ENCODE measurements at regions not wholly inside any gene's neighbourhood (a gene's known extent, or its start where the extent isn't known, plus 50 kb on each side); places are given as distances from the start of the nearest gene placed in this dataset.
"Not testable (repeated sequence)": the region's sequence is repeated elsewhere in the genome, so short reads cannot be mapped to it uniquely, and the experiment has no call there.

- H3K27ac ChIP-seq; H3K4me1 ChIP-seq; H3K27me3 ChIP-seq; DNase-seq; H3K9me3 ChIP-seq; H3K36me3 ChIP-seq; intact Hi-C loops (cut with DNase I); H3K4me3 ChIP-seq: not testable (repeated sequence)
- WGBS, 2 donors = no CpG with 5 or more reads among the region's 2 CpGs
These were observed 144.9 kb upstream of the APOOL start for GRCh38 chrX:84858771-84859170.

DNA sequence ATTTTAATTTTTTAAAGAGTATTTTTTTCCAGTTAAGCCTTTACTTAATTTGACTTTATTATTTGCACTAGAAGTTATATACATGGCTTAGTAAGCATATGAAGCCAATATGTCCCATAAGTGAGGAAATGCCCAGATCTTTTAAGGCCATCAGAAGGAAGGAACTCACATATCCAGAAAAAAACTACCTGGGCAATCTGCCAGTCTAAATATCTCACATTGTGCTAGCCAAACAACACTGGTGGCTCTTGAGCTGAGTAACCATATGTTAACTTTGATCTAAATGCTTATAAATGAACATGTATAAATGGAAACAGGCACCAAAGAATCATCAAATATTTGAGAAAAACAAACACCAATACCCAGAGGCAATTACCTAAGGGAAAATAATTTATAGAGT lies 138.6 kb upstream of the APOOL start:
- Histone ChIP-seq H3K27ac (no peak overlapping the region), H3K36me3 (no peaks in the 10 kb centered on the region), H3K27me3 (no peaks in the 10 kb centered on the region), H3K4me1 (no peaks in the 10 kb centered on the region), H3K4me3 (no peak overlapping the region), H3K9me3 (no peaks in the 10 kb centered on the region)
- no peak for TF ChIP-seq POLR2A (IDR thresholded peaks at IDR 0.05)
- no peak for TF ChIP-seq CTCF (IDR thresholded peaks at IDR 0.05)
- DNase-seq = no peak
- intact Hi-C loops (cut with DNase I) = no loop called here

DNA sequence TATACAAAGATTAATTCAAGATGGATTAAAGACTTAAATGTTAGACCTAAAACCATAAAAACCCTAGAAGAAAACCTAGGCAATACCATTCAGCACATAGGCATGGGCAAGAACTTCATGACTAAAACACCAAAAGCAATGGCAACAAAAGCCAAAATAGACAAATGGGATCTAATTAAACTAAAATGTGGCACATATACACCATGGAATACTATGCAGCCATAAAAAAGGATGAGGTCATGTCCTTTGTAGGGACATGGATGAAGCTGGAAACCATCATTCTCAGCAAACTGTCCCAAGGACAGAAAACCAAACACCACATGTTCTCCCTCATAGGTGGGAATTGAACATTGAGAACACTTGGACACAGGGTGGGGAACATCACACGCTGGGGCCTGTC lies 133.4 kb upstream of the APOOL start:
- H3K27me3 ChIP-seq; H3K4me1 ChIP-seq; DNase-seq; H3K27ac ChIP-seq; H3K36me3 ChIP-seq; intact Hi-C loops (cut with DNase I); H3K4me3 ChIP-seq; H3K9me3 ChIP-seq: not testable (repeated sequence)
- whole genome bisulfite sequencing, 2 donors = 71 to 75% methylated on average over 1 of the region's 1 CpG

DNA sequence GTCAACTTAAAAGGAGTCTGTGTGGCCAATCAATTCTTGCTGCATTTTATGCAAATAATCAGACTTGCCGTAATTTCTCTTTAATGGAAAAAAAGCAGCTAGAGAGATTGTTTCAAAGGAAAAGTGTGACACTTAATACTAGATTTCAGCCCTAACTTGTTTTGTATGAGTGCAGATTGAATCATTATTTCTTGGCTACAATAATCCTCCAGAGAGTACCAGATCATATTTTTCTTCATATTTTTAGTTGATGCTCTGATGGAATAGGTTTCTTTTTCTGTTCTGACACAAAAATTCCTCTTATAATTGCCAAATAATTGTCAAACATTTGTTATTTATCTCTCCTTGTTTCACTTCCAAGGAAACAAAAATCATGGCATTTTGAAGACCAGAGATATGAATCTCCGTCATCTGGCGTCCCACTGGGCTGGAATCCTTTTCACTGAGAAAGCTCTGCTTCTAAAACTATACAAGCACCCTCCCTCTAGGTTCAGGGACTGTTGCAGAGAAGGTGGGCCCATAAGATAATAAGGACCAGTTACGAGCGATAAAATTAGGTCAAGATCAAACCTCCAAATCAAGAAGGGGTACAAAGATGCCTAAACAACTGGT lies 131.4 kb upstream of the APOOL start:
- WGBS, 2 donors = 47 to 50% methylated on average over 1 to 3 of the region's 5 CpGs
- H3K4me1 ChIP-seq; H3K27ac ChIP-seq; DNase-seq; H3K27me3 ChIP-seq; H3K4me3 ChIP-seq; H3K36me3 ChIP-seq; H3K9me3 ChIP-seq; intact Hi-C loops (cut with DNase I): not testable (repeated sequence)

GRCh38 chrX:84873176-84873575 lies 130.5 kb upstream of the APOOL start:
- intact Hi-C loops (cut with DNase I) = no loop called here
- Histone ChIP-seq H3K4me3 (no peak overlapping the region), H3K27ac (no peak overlapping the region), H3K27me3 (no peaks in the 10 kb centered on the region), H3K4me1 (no peaks in the 10 kb centered on the region), H3K36me3 (no peaks in the 10 kb centered on the region), H3K9me3 (no peaks in the 10 kb centered on the region)
- 79% methylated on average over 3 of the region's 3 CpGs; no CpG with 5 or more reads in 1 of the 2 donors for WGBS, 2 donors
- DNase-seq = no peak
- TF ChIP-seq CTCF (IDR thresholded peaks at IDR 0.05) (no peak), POLR2A (IDR thresholded peaks at IDR 0.05) (no peak)

DNA sequence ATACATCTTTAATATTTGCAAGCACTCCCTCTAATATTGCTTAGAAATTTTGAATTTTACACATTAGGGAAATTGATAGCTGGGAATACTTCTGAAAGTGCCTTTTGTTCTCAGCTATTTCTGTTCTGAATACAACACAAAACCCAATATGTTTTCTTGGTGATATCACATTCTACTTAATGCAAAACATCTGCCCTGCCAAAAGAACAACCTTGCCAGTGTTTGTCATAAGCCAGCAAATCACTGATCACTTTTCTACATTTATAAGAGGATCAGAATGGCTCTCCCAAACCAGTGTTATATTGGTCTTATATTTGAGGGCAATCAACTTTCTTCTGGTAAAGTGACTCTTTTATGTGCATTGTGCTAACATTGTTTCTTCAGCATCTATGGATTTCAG lies 126.8 kb upstream of the APOOL start:
- H3K9me3 ChIP-seq = peaks cover 0 to 3% (median 0%) of the 10 kb centered on the region in 3 donors
- H3K4me1 ChIP-seq = no peaks in the 10 kb centered on the region
- H3K4me3 ChIP-seq = no peak overlapping the region
- DNase-seq = no peak
- no peaks in the 10 kb centered on the region for H3K27me3 ChIP-seq
- no peak overlapping the region for H3K27ac ChIP-seq
- TF ChIP-seq POLR2A (IDR thresholded peaks at IDR 0.05) (no peak), CTCF (IDR thresholded peaks at IDR 0.05) (no peak)
- intact Hi-C loops (cut with DNase I) = no loop called here
- no peaks in the 10 kb centered on the region for H3K36me3 ChIP-seq

- H3K4me3 ChIP-seq = no peak overlapping the region
- intact Hi-C loops (cut with DNase I) = no loop called here
- 75% methylated on average over 2 of the region's 2 CpGs; no CpG with 5 or more reads in 1 of the 2 donors for WGBS, 2 donors
- no peaks in the 10 kb centered on the region for H3K9me3 ChIP-seq
- no peak for DNase-seq
- TF ChIP-seq CTCF (IDR thresholded peaks at IDR 0.05) (no peak), POLR2A (IDR thresholded peaks at IDR 0.05) (no peak)
- no peak overlapping the region for H3K27ac ChIP-seq
- no peaks in the 10 kb centered on the region for H3K27me3 ChIP-seq
- H3K36me3 ChIP-seq = no peaks in the 10 kb centered on the region
- H3K4me1 ChIP-seq = no peaks in the 10 kb centered on the region
These were observed 109.8 kb upstream of the APOOL start for GRCh38 chrX:84893897-84894296.
